Lower leg skin (tissue), 4 donors: ENCODE measurements at regions not wholly inside any gene's neighbourhood (a gene's known extent, or its start where the extent isn't known, plus 50 kb on each side); places are given as distances from the start of the nearest gene placed in this dataset.

Experiments used
- DNase-seq, 2 donors: peaks; one replicate each; pipeline ENCODE4 v3.0.0-alpha.2; 2019; ENCODE audit warnings: low spot score in 2 of 2
- H3K4me3 ChIP-seq: fragments of 200-600 bp; sonication (generic); 2 replicates; pipeline ENCODE4 v1.5.1; 2017; ENCODE audit warnings: mild to moderate bottlenecking, low read depth; ENCODE audit not compliant: poor library complexity, severe bottlenecking
- POLR2A ChIP-seq, 2 donors: fragments of 450-650 bp; IDR thresholded peaks; one replicate each; pipeline ENCODE4 v1.6.1; 2016 to 2017; ENCODE audit warnings: antibody characterized with exemption in 2 of 2, mild to moderate bottlenecking in 1 of 2, moderate library complexity in 1 of 2
- WGBS, 2 donors: methylation state at CpG; one replicate each; pipeline ENCODE4 v1.1.5; 2018; 5-methylcytosine and 5-hydroxymethylcytosine counted together
- intact Hi-C: fragments of 100-400 bp; cut with DNase I; formaldehyde crosslinking; loops from one replicate; pipeline ENCODE4 v1.15.0; 2023; ENCODE audit warnings: low total_unique reads
- TF ChIP-seq, protein P1 (sequence below), 3 donors: fragments of 450-650 bp; IDR thresholded peaks; one replicate each; pipeline ENCODE4 v1.5.1; 2016; ENCODE audit warnings: antibody characterized with exemption in 3 of 3, mild to moderate bottlenecking in 3 of 3, moderate library complexity in 2 of 3

DNA sequence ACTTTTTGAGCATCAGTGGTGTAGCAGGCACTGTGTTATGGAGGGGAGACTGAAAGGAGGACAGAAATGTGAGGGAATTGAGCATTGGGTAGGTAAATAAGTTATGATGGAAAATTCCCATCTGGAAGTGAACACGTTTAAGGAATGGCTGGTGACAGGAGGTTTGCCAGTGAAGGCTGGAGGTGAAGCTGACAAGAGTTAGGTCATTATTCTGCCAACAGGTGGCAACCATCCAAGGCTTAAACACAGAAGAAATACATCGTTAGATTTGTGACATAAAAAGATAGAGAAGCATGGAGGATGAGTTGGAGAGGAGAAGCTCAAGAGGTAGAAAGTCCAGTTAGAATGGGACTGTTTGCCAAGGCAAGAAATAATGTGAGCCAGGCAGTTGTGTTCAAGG lies 455.3 kb upstream of the SGCD start:
- intact Hi-C loops = no loop called here
- H3K4me3 ChIP-seq = no peak overlapping the region
- TF ChIP-seq, protein P1, sequence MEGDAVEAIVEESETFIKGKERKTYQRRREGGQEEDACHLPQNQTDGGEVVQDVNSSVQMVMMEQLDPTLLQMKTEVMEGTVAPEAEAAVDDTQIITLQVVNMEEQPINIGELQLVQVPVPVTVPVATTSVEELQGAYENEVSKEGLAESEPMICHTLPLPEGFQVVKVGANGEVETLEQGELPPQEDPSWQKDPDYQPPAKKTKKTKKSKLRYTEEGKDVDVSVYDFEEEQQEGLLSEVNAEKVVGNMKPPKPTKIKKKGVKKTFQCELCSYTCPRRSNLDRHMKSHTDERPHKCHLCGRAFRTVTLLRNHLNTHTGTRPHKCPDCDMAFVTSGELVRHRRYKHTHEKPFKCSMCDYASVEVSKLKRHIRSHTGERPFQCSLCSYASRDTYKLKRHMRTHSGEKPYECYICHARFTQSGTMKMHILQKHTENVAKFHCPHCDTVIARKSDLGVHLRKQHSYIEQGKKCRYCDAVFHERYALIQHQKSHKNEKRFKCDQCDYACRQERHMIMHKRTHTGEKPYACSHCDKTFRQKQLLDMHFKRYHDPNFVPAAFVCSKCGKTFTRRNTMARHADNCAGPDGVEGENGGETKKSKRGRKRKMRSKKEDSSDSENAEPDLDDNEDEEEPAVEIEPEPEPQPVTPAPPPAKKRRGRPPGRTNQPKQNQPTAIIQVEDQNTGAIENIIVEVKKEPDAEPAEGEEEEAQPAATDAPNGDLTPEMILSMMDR (IDR thresholded peaks at IDR 0.05) = no peak
- TF ChIP-seq POLR2A (IDR thresholded peaks at IDR 0.05) = no peak
- 44 to 51% methylated on average over 2 of the region's 2 CpGs for WGBS, 2 donors
- no peak for DNase-seq

DNA sequence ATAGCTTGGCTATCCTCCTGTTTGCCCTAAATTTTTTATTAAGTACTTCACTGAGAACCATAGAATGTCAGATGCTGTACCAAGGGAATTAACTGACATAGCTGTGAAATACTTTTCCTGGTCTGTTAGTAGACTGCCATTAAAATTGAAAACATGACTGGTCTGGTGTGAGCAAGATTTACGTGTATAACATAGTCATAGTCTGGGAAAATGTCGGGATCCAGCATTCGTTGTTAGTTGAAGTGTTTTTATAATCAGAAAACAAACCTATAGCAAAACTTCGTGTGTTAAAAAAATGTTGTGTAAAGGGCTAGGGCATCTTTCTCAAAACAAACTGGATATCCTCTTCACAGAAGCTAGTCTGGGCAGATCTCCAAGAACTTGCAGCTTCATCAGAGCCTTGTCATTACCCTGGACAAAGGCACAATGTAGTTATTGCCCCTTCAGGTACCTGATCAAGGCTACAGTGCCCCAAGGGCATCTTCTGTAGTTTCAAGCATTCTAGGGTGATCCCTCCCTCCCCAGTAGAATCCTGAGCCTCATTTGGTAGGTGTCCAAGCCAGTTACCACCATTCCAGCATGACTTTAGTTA lies 454.2 kb upstream of the SGCD start:
- TF ChIP-seq, protein P1 (IDR thresholded peaks at IDR 0.05) = no peak
- no peak for TF ChIP-seq POLR2A (IDR thresholded peaks at IDR 0.05)
- DNase-seq = no peak
- intact Hi-C loops = no loop called here
- H3K4me3 ChIP-seq = no peak overlapping the region
- WGBS, 2 donors = 18 to 31% methylated on average over 4 of the region's 4 CpGs

DNA sequence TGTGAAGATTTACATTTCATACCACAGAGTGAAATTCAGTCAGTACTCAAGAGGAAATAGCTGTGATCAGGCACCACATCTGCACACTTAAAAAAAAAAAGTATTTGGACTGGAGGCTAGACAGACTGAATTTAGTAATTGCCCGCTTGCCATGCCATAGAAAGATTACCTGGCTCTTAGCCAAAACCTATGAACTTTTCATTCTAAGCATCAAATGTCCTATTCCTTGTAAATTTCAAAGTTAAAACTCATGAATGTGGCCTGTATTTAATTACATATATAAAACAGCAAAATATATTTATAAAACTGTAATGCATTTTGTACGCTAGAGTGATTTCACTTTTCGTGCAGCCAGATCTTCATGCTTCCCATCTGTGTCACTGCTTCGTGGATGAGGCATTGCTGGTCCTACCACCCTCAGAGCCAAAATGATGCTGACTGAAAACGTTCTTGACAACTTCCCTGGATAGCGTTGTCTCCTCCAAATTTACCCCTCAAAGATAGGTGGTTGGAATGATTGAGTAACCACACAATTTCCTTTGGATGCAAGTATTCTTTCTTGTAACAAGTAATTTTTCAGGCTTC lies 447.9 kb upstream of the SGCD start:
- intact Hi-C loops = no loop called here
- H3K4me3 ChIP-seq = no peak overlapping the region
- DNase-seq = no peak
- WGBS, 2 donors = 51 to 55% methylated on average over 6 of the region's 6 CpGs
- no peak for TF ChIP-seq POLR2A (IDR thresholded peaks at IDR 0.05)
- TF ChIP-seq, protein P1 (IDR thresholded peaks at IDR 0.05) = no peak

DNA sequence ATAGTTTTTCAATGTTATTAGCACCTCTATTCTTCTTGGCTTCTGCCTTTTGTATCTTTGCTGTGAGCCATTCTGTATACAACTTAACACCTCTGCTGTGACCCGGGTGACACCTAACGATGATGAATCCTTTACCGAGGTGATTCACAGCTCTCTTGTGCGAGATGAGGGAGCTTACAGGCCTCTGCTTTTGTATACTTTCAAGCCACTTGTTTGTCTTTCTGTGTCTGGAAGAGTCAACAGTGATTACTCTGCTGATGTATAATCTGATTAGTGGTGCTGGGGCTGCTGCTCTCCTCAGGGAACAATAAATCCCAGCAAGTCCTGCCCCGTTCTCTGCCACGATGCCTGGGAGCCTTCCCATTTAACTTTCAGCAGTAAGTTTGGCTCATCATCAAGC lies 442.9 kb upstream of the SGCD start:
- DNase-seq = no peak

DNA sequence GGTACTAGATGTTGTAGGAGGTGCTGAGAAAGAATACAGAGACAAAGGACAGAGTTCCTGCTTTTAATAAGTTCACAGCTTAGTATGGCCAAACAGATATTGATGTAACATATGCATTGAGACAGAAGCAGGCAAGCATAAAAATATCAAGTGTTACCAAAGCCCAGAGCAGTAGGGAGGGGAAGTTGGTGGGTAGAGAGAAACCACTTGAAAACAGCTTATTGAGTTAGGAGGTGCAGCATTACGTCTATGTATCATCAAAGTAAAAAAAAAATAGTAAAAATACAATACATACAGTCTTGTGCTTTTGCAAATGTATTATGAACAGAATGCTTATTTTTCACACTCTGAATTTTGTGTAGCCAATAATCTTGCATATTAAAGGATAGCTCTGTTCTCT lies 441.8 kb upstream of the SGCD start:
- TF ChIP-seq, protein P1 (IDR thresholded peaks at IDR 0.05) = no peak
- no peak for TF ChIP-seq POLR2A (IDR thresholded peaks at IDR 0.05)
- intact Hi-C loops = no loop called here
- 47% methylated on average over 1 of the region's 1 CpG; no CpG with 5 or more reads in 1 of the 2 donors for WGBS, 2 donors
- H3K4me3 ChIP-seq = no peak overlapping the region
- DNase-seq = no peak

More for the DNA sequence above, 442.9 kb upstream of the SGCD start:
- TF ChIP-seq, protein P1 (IDR thresholded peaks at IDR 0.05) = no peak
- TF ChIP-seq POLR2A (IDR thresholded peaks at IDR 0.05) = no peak
- 20 to 35% methylated on average over 6 of the region's 6 CpGs for WGBS, 2 donors
- no peak overlapping the region for H3K4me3 ChIP-seq
- intact Hi-C loops = no loop called here
